ENCODE measurements at regions not wholly inside any gene's neighbourhood (a gene's known extent, or its start where the extent isn't known, plus 50 kb on each side); places are given as distances from the start of the nearest gene placed in this dataset.

DNA sequence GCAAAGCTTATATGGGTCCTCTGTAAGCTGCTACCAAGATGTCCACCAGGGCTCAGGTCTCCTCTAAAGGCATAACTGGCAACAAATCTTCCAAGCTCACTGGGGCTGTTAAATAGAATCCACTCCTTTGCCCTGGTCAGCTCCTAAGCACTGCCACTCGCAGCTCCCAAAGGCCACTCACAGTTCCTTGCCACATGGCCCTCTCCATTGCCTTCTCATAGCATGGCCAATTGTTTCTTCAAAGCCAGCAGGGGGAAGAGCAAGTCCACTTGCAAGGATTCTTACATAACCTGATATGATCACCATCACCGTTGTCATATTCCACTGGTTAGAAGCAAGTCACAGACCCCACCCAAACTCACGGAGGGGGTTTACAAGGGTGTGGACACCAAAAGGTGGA lies 199.5 kb downstream of the SUCLA2 start:
- no peak for TF ChIP-seq EZH2phosphoT487 (IDR thresholded peaks at IDR 0.05; ENCODE audit: borderline replicate concordance)
- no peak for TF ChIP-seq CTCF (conservative IDR thresholded peaks at IDR 0.05; ENCODE audit: low read length)
- Histone ChIP-seq H3K4me3 (ENCODE audit: low read length, poor library complexity, severe bottlenecking) (no peak overlapping the region), H3K9me3 (ENCODE audit: insufficient read depth, low read depth, low read length) (no peaks in the 10 kb centered on the region), H3K9ac (ENCODE audit: low read depth, low read length, poor library complexity, severe bottlenecking) (no peak overlapping the region), H4K20me1 (ENCODE audit: insufficient read depth, low read length, poor library complexity, severe bottlenecking) (no peaks in the 10 kb centered on the region), H3K9me2 (replicated peaks; ENCODE audit: low read depth, low read length) (no peaks in the 10 kb centered on the region), H3F3A (ENCODE audit: low read depth) (no peaks in the 10 kb centered on the region), H3K79me2 (ENCODE audit: insufficient read depth, low read length) (no peaks in the 10 kb centered on the region), H2AFZ (ENCODE audit: low read length) (no peak overlapping the region), H3K27me3 (ENCODE audit: insufficient read depth, low read length, poor library complexity, severe bottlenecking) (no peaks in the 10 kb centered on the region), H3K4me1 (ENCODE audit: insufficient read depth, low read length, poor library complexity, severe bottlenecking) (no peaks in the 10 kb centered on the region), H3K4me2 (ENCODE audit: low read depth, low read length, poor library complexity, severe bottlenecking) (no peak overlapping the region), H3K36me3 (ENCODE audit: insufficient read depth, low read length) (no peaks in the 10 kb centered on the region)

DNA sequence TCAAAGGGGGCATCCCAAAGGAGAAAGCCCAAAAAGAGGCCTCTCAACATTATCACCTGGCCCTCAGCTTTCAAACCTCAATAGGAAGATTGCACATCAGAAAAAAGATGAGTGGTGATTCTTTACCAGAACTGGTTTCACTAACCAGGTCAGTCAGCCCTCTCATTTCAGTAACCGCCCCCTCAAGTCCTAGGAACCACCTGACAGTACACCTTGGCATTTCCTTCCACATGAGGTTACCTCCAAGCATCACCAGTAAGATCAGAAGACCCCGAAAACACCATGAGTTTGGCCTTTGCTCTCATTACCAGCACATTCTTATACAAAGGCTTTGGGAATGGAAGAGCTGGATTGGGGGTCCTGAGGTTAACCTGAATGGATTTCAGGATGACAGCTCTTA lies 200.5 kb downstream of the SUCLA2 start:
- H3K9me2 ChIP-seq (replicated peaks; ENCODE audit: low read depth, low read length) = no peaks in the 10 kb centered on the region
- TF ChIP-seq EZH2phosphoT487 (IDR thresholded peaks at IDR 0.05; ENCODE audit: borderline replicate concordance) (no peak), CTCF (conservative IDR thresholded peaks at IDR 0.05; ENCODE audit: low read length) (no peak)
- no peak overlapping the region for H3K9ac ChIP-seq (ENCODE audit: low read depth, low read length, poor library complexity, severe bottlenecking)
- no peaks in the 10 kb centered on the region for H4K20me1 ChIP-seq (ENCODE audit: insufficient read depth, low read length, poor library complexity, severe bottlenecking)
- H3K36me3 ChIP-seq (ENCODE audit: insufficient read depth, low read length) = no peaks in the 10 kb centered on the region
- no peak overlapping the region for H3K4me2 ChIP-seq (ENCODE audit: low read depth, low read length, poor library complexity, severe bottlenecking)
- no peaks in the 10 kb centered on the region for H3K27me3 ChIP-seq (ENCODE audit: insufficient read depth, low read length, poor library complexity, severe bottlenecking)
- no peaks in the 10 kb centered on the region for H3K79me2 ChIP-seq (ENCODE audit: insufficient read depth, low read length)
- no peaks in the 10 kb centered on the region for H3K9me3 ChIP-seq (ENCODE audit: insufficient read depth, low read depth, low read length)
- no peak overlapping the region for H2AFZ ChIP-seq (ENCODE audit: low read length)
- no peaks in the 10 kb centered on the region for H3F3A ChIP-seq (ENCODE audit: low read depth)
- H3K4me1 ChIP-seq (ENCODE audit: insufficient read depth, low read length, poor library complexity, severe bottlenecking) = no peaks in the 10 kb centered on the region
- no peak overlapping the region for H3K4me3 ChIP-seq (ENCODE audit: low read length, poor library complexity, severe bottlenecking)

DNA sequence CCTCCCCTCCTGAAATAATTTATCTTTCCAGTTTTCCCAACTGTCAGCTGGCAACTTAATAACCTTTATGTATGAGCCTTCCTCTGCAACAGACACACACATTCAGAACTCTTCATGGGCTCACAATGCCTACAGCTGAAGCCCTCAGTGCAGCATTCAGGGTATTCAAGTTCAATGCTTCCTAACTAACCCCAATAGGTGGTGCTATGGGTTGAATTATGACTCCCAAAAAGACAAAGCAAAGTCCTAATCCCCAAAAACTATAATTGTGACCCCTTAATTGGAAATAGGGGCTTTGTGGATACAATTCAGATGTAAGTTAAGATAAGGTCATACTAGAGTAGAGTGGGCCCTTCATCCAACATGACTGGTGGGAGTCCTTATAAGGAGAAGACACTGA lies 202.2 kb downstream of the SUCLA2 start:
- H3K27me3 ChIP-seq (ENCODE audit: insufficient read depth, low read length, poor library complexity, severe bottlenecking) = no peaks in the 10 kb centered on the region
- H3K4me2 ChIP-seq (ENCODE audit: low read depth, low read length, poor library complexity, severe bottlenecking) = no peak overlapping the region

More for the DNA sequence above, 202.2 kb downstream of the SUCLA2 start:
- Histone ChIP-seq H2AFZ (ENCODE audit: low read length) (no peak overlapping the region), H3F3A (ENCODE audit: low read depth) (no peaks in the 10 kb centered on the region), H3K9ac (ENCODE audit: low read depth, low read length, poor library complexity, severe bottlenecking) (no peak overlapping the region), H3K4me1 (ENCODE audit: insufficient read depth, low read length, poor library complexity, severe bottlenecking) (no peaks in the 10 kb centered on the region), H3K4me3 (ENCODE audit: low read length, poor library complexity, severe bottlenecking) (no peak overlapping the region), H3K79me2 (ENCODE audit: insufficient read depth, low read length) (no peaks in the 10 kb centered on the region), H4K20me1 (ENCODE audit: insufficient read depth, low read length, poor library complexity, severe bottlenecking) (no peaks in the 10 kb centered on the region), H3K36me3 (ENCODE audit: insufficient read depth, low read length) (no peaks in the 10 kb centered on the region), H3K9me3 (ENCODE audit: insufficient read depth, low read depth, low read length) (no peaks in the 10 kb centered on the region), H3K9me2 (replicated peaks; ENCODE audit: low read depth, low read length) (no peaks in the 10 kb centered on the region)
- TF ChIP-seq EZH2phosphoT487 (IDR thresholded peaks at IDR 0.05; ENCODE audit: borderline replicate concordance) (no peak), CTCF (conservative IDR thresholded peaks at IDR 0.05; ENCODE audit: low read length) (peak; percentile 67)

Data from Loucy (cell line).